IgD-negative memory B cell (primary cell): ENCODE measurements at regions not wholly inside any gene's neighbourhood (a gene's known extent, or its start where the extent isn't known, plus 50 kb on each side); places are given as distances from the start of the nearest gene placed in this dataset.

ENCODE experiments used
- H3K27ac Mint-ChIP-seq, 3 donors: one replicate each; pipeline ENCODE4 v1.8.0; 2020 to 2022; ENCODE audit warnings: mild to moderate bottlenecking in 3 of 3, mixed read lengths in 3 of 3, moderate library complexity in 1 of 3
- H3K27me3 Mint-ChIP-seq: one replicate; pipeline ENCODE4 v1.8.0; 2021; ENCODE audit warnings: mixed read lengths
- H3K36me3 Mint-ChIP-seq: one replicate; pipeline ENCODE4 v1.8.0; 2020; ENCODE audit warnings: mild to moderate bottlenecking, mixed read lengths
- H3K4me1 Mint-ChIP-seq, 3 donors: one replicate each; pipeline ENCODE4 v1.8.0; 2020 to 2022; ENCODE audit warnings: mixed read lengths in 3 of 3, mild to moderate bottlenecking in 1 of 3
- H3K4me3 Mint-ChIP-seq, 4 donors: one replicate each; pipeline ENCODE4 v1.8.0; 2020 to 2022; ENCODE audit warnings: mild to moderate bottlenecking in 4 of 4, mixed read lengths in 4 of 4, moderate library complexity in 3 of 4
- H3K9me3 Mint-ChIP-seq, 3 donors: one replicate each; pipeline ENCODE4 v1.8.0; 2020 to 2021; ENCODE audit warnings: mixed read lengths in 3 of 3, mild to moderate bottlenecking in 1 of 3

- Mint-ChIP-seq H3K4me1 (no peaks in the 10 kb centered on the region), H3K27ac (no peak overlapping the region), H3K9me3 (peaks cover 0 to 3% (median 0%) of the 10 kb centered on the region in 3 donors), H3K4me3 (no peak overlapping the region), H3K27me3 (peaks cover 3% of the 10 kb centered on the region), H3K36me3 (no peaks in the 10 kb centered on the region)
Measured at GRCh38 chr5:67294266-67294938, 97.8 kb upstream of the CD180 start.

GRCh38 chr5:67293226-67293625, 96.6 kb upstream of the CD180 start:
- Mint-ChIP-seq H3K36me3 (no peaks in the 10 kb centered on the region), H3K4me1 (peaks cover 5 to 7% (median 6%) of the 10 kb centered on the region in 3 donors), H3K4me3 (no peak overlapping the region), H3K27me3 (peaks cover 2% of the 10 kb centered on the region), H3K9me3 (peaks cover 0 to 3% (median 0%) of the 10 kb centered on the region in 3 donors), H3K27ac (no peak overlapping the region)

- Mint-ChIP-seq H3K9me3 (peaks cover 0 to 3% (median 0%) of the 10 kb centered on the region in 3 donors), H3K4me3 (no peak overlapping the region), H3K36me3 (no peaks in the 10 kb centered on the region), H3K27me3 (peaks cover 2% of the 10 kb centered on the region), H3K4me1 (peaks cover 5 to 7% (median 6%) of the 10 kb centered on the region in 3 donors), H3K27ac (no peak overlapping the region)
Measured at GRCh38 chr5:67292201-67292940, 95.8 kb upstream of the CD180 start.

- no peak overlapping the region for H3K27ac Mint-ChIP-seq
- H3K4me3 Mint-ChIP-seq: no peak overlapping the region
- peaks cover 5 to 7% (median 6%) of the 10 kb centered on the region in 3 donors for H3K4me1 Mint-ChIP-seq
- H3K27me3 Mint-ChIP-seq: peaks cover 2% of the 10 kb centered on the region
- peaks cover 0 to 3% (median 0%) of the 10 kb centered on the region in 3 donors for H3K9me3 Mint-ChIP-seq
- H3K36me3 Mint-ChIP-seq: no peaks in the 10 kb centered on the region
Measured at GRCh38 chr5:67291671-67292070, 95.1 kb upstream of the CD180 start.

- Mint-ChIP-seq H3K36me3 (no peaks in the 10 kb centered on the region), H3K4me1 (peaks cover 5 to 7% (median 6%) of the 10 kb centered on the region in 3 donors), H3K9me3 (peaks cover 0 to 3% (median 0%) of the 10 kb centered on the region in 3 donors), H3K4me3 (no peak overlapping the region), H3K27ac (no peak overlapping the region), H3K27me3 (peaks cover 2% of the 10 kb centered on the region)
Measured at GRCh38 chr5:67291066-67291465, 94.5 kb upstream of the CD180 start.

- Mint-ChIP-seq H3K4me1 (peaks cover 5 to 7% (median 6%) of the 10 kb centered on the region in 3 donors), H3K27ac (no peak overlapping the region), H3K4me3 (no peak overlapping the region), H3K36me3 (no peaks in the 10 kb centered on the region), H3K27me3 (peaks cover 2% of the 10 kb centered on the region), H3K9me3 (peaks cover 0 to 3% (median 0%) of the 10 kb centered on the region in 3 donors)
Measured at GRCh38 chr5:67290655-67291054, 94.1 kb upstream of the CD180 start.

GRCh38 chr5:67289763-67290521, 93.3 kb upstream of the CD180 start:
- Mint-ChIP-seq H3K27me3 (peaks cover 2% of the 10 kb centered on the region), H3K4me3 (no peak overlapping the region), H3K4me1 (peaks cover 5 to 7% (median 6%) of the 10 kb centered on the region in 3 donors), H3K9me3 (peaks cover 0 to 3% (median 0%) of the 10 kb centered on the region in 3 donors), H3K36me3 (no peaks in the 10 kb centered on the region), H3K27ac (no peak overlapping the region)

GRCh38 chr5:67287510-67288268, 91.1 kb upstream of the CD180 start:
- Mint-ChIP-seq H3K4me3 (no peak overlapping the region), H3K27me3 (no peaks in the 10 kb centered on the region), H3K27ac (no peak overlapping the region), H3K4me1 (peaks cover 5 to 7% (median 6%) of the 10 kb centered on the region in 3 donors), H3K36me3 (no peaks in the 10 kb centered on the region), H3K9me3 (peaks cover 0 to 3% (median 0%) of the 10 kb centered on the region in 3 donors)

- Mint-ChIP-seq H3K27me3 (no peaks in the 10 kb centered on the region), H3K9me3 (no peaks in the 10 kb centered on the region), H3K4me1 (peaks cover 5 to 7% (median 6%) of the 10 kb centered on the region in 3 donors), H3K27ac (no peak overlapping the region), H3K36me3 (no peaks in the 10 kb centered on the region), H3K4me3 (no peak overlapping the region)
Measured at GRCh38 chr5:67286006-67286405, 89.4 kb upstream of the CD180 start.

- H3K27me3 Mint-ChIP-seq: no peaks in the 10 kb centered on the region
- H3K4me3 Mint-ChIP-seq: no peak overlapping the region
- H3K9me3 Mint-ChIP-seq: peaks cover 0 to 3% (median 0%) of the 10 kb centered on the region in 3 donors
- H3K36me3 Mint-ChIP-seq: no peaks in the 10 kb centered on the region
- H3K4me1 Mint-ChIP-seq: peaks cover 5 to 6% (median 6%) of the 10 kb centered on the region in 3 donors
- no peak overlapping the region for H3K27ac Mint-ChIP-seq
Measured at GRCh38 chr5:67283988-67284487, 87.4 kb upstream of the CD180 start.

- no peaks in the 10 kb centered on the region for H3K27me3 Mint-ChIP-seq
- no peaks in the 10 kb centered on the region for H3K4me1 Mint-ChIP-seq
- H3K4me3 Mint-ChIP-seq: no peak overlapping the region
- no peak overlapping the region for H3K27ac Mint-ChIP-seq
- no peaks in the 10 kb centered on the region for H3K36me3 Mint-ChIP-seq
- H3K9me3 Mint-ChIP-seq: peaks cover 0 to 3% (median 2%) of the 10 kb centered on the region in 3 donors
Measured at GRCh38 chr5:67283275-67283987, 86.8 kb upstream of the CD180 start.

- Mint-ChIP-seq H3K27me3 (no peaks in the 10 kb centered on the region), H3K4me1 (no peaks in the 10 kb centered on the region), H3K27ac (no peak overlapping the region), H3K4me3 (no peak overlapping the region), H3K9me3 (peaks cover 0 to 5% (median 3%) of the 10 kb centered on the region in 3 donors), H3K36me3 (no peaks in the 10 kb centered on the region)
Measured at GRCh38 chr5:67281874-67282273, 85.3 kb upstream of the CD180 start.

- Mint-ChIP-seq H3K36me3 (no peaks in the 10 kb centered on the region), H3K4me3 (no peak overlapping the region), H3K27me3 (no peaks in the 10 kb centered on the region), H3K27ac (no peak overlapping the region), H3K4me1 (no peaks in the 10 kb centered on the region), H3K9me3 (peaks cover 0 to 7% (median 1%) of the 10 kb centered on the region in 3 donors)
Measured at GRCh38 chr5:67273689-67274356, 77.2 kb upstream of the CD180 start.
